Activated B cell treated with CpG ODN at 0.5 μM for 24 hours (primary cell): ENCODE measurements at regions not wholly inside any gene's neighbourhood (a gene's known extent, or its start where the extent isn't known, plus 50 kb on each side); places are given as distances from the start of the nearest gene placed in this dataset.

Experiments
- ATAC-seq: fragments of 200-7000 bp; cut with Tn5 transposase; one replicate; pipeline ENCODE4 v1.10.0; 2021; ENCODE audit warnings: low read depth, mild to moderate bottlenecking, moderate library complexity
- CTCF ChIA-PET: fragments of 350-600 bp; sonication (Branson Sonifier 250); formaldehyde crosslinking; loops from one replicate; lab custom pipeline; 2021; ENCODE audit warnings: antibody characterized with exemption; lab: Charles Lee
- POLR2A ChIA-PET: fragments of 350-600 bp; sonication (Branson Sonifier 250); formaldehyde crosslinking; loops from one replicate; lab custom pipeline; 2021; ENCODE audit warnings: antibody characterized with exemption; lab: Charles Lee
- DNase-seq: peaks from one replicate; pipeline ENCODE4 v3.0.0; 2022
- H3K27ac Mint-ChIP-seq: one replicate; pipeline ENCODE4 v1.8.0; 2020; ENCODE audit warnings: mixed read lengths
- H3K27me3 Mint-ChIP-seq: one replicate; pipeline ENCODE4 v1.8.0; 2021; ENCODE audit warnings: mixed read lengths
- H3K36me3 Mint-ChIP-seq: one replicate; pipeline ENCODE4 v1.8.0; 2021; ENCODE audit warnings: low read depth, mixed read lengths
- H3K4me1 Mint-ChIP-seq: one replicate; pipeline ENCODE4 v1.8.0; 2021; ENCODE audit warnings: mixed read lengths
- H3K4me3 Mint-ChIP-seq: one replicate; pipeline ENCODE4 v1.8.0; 2020; ENCODE audit warnings: mild to moderate bottlenecking, mixed read lengths
- H3K9me3 Mint-ChIP-seq: one replicate; pipeline ENCODE4 v1.8.0; 2020; ENCODE audit warnings: mixed read lengths
- CTCF ChIP-seq: fragments of 200-600 bp; IDR thresholded peaks from one replicate; pipeline ENCODE4 v1.8.0; 2022; ENCODE audit warnings: antibody characterized with exemption, mild to moderate bottlenecking
- intact Hi-C: fragments of 100-400 bp; cut with micrococcal nuclease; formaldehyde crosslinking; loops from one replicate; pipeline ENCODE4 v1.15.1; 2024

GRCh38 chr1:59135761-59136255, 161.1 kb upstream of the FGGY start:
- no peak for TF ChIP-seq CTCF
- DNase-seq, result no peak
- intact Hi-C loops, result no loop called here
- POLR2A ChIA-PET, result no interaction called here
- Mint-ChIP-seq H3K36me3 (no peaks in the 10 kb centered on the region), H3K4me3 (no peak overlapping the region), H3K9me3 (no peaks in the 10 kb centered on the region), H3K27ac (no peak overlapping the region), H3K27me3 (no peaks in the 10 kb centered on the region), H3K4me1 (peaks cover 37% of the 10 kb centered on the region)
- CTCF ChIA-PET, result no interaction called here
- ATAC-seq, result no peak

- POLR2A ChIA-PET, result no interaction called here
- Mint-ChIP-seq H3K9me3 (no peaks in the 10 kb centered on the region), H3K27ac (no peak overlapping the region), H3K27me3 (no peaks in the 10 kb centered on the region), H3K36me3 (no peaks in the 10 kb centered on the region), H3K4me1 (peaks cover 37% of the 10 kb centered on the region), H3K4me3 (no peak overlapping the region)
- CTCF ChIA-PET, result no interaction called here
- intact Hi-C loops, result no loop called here
- DNase-seq (no peak), ATAC-seq (peak; percentile 21)
- TF ChIP-seq CTCF, result no peak
Observed at GRCh38 chr1:59136541-59137275, 160.2 kb upstream of the FGGY start.

GRCh38 chr1:59137276-59137615, 159.6 kb upstream of the FGGY start:
- H3K27ac Mint-ChIP-seq, result no peak overlapping the region

GRCh38 chr1:59137968-59138367, 158.9 kb upstream of the FGGY start:
- CTCF ChIA-PET, result no interaction called here
- Mint-ChIP-seq H3K4me3 (no peak overlapping the region), H3K36me3 (no peaks in the 10 kb centered on the region), H3K27ac (no peak overlapping the region), H3K9me3 (no peaks in the 10 kb centered on the region), H3K27me3 (no peaks in the 10 kb centered on the region), H3K4me1 (peaks cover 42% of the 10 kb centered on the region)
- ATAC-seq (no peak), DNase-seq (no peak)
- TF ChIP-seq CTCF, result no peak
- intact Hi-C loops, result no loop called here
- POLR2A ChIA-PET, result interaction anchor here (0.7 kb wide), 1 partner anchor 257 kb away, joined by 3 read pairs; no protein-coding TSS in a partner anchor

More at GRCh38 chr1:59137276-59137615, 159.6 kb upstream of the FGGY start:
- intact Hi-C loops, result no loop called here
- no peaks in the 10 kb centered on the region for H3K27me3 Mint-ChIP-seq
- DNase-seq (no peak), ATAC-seq (no peak)
- H3K9me3 Mint-ChIP-seq, result no peaks in the 10 kb centered on the region
- H3K4me1 Mint-ChIP-seq, result peaks cover 37% of the 10 kb centered on the region
- H3K4me3 Mint-ChIP-seq, result no peak overlapping the region
- H3K36me3 Mint-ChIP-seq, result no peaks in the 10 kb centered on the region
- POLR2A ChIA-PET, result no interaction called here
- no peak for TF ChIP-seq CTCF
- CTCF ChIA-PET, result no interaction called here

- no peak for DNase-seq
Observed at GRCh38 chr1:59138402-59138801, 158.5 kb upstream of the FGGY start.

More at GRCh38 chr1:59138402-59138801, 158.5 kb upstream of the FGGY start:
- ChIA-PET CTCF (no interaction called here), POLR2A (interaction anchor here (0.7 kb wide), 1 partner anchor 256 kb away, joined by 3 read pairs; no protein-coding TSS in a partner anchor)
- ATAC-seq, result no peak
- no peaks in the 10 kb centered on the region for H3K27me3 Mint-ChIP-seq
- H3K4me1 Mint-ChIP-seq, result peaks cover 45% of the 10 kb centered on the region
- no peak overlapping the region for H3K27ac Mint-ChIP-seq
- peak overlapping the region; percentile 36 for H3K4me3 Mint-ChIP-seq
- H3K9me3 Mint-ChIP-seq, result no peaks in the 10 kb centered on the region
- no peaks in the 10 kb centered on the region for H3K36me3 Mint-ChIP-seq
- intact Hi-C loops, result no loop called here
- TF ChIP-seq CTCF, result no peak
